PC-3 (cell line): ENCODE measurements at regions not wholly inside any gene's neighbourhood (a gene's known extent, or its start where the extent isn't known, plus 50 kb on each side); places are given as distances from the start of the nearest gene placed in this dataset.
A peak's percentile ranks its signal among the peaks of the same experiment; 100 is the strongest.

Source experiments
- ATAC-seq: fragments of 200-7000 bp; cut with Tn5 transposase; 2 replicates; pipeline ENCODE4 v1.9.1; 2020; ENCODE audit warnings: mild to moderate bottlenecking, moderate library complexity
- BruUV-seq: library from RNA; stranded (reverse); fragments of 400-500 nt; replicated peaks from 2 replicates; lab custom pipeline; 2021; lab: Mats Ljungman, UMichigan
- CTCF ChIA-PET: fragments of 300-600 bp; sonication (Branson Sonifier 250); formaldehyde crosslinking; loops from one replicate; lab custom pipeline; 2022; ENCODE audit warnings: antibody characterized with exemption; lab: Charles Lee
- POLR2A ChIA-PET: fragments of 300-600 bp; sonication (Branson Sonifier 250); formaldehyde crosslinking; loops from one replicate; lab custom pipeline; 2022; ENCODE audit warnings: antibody characterized with exemption; ENCODE audit not compliant: unreplicated experiment; lab: Charles Lee
- DNase-seq: peaks from one replicate; pipeline ENCODE4 v3.0.0-alpha.2; 2015
- H2AFZ ChIP-seq: fragments of 300-600 bp; sonication (generic); 2 replicates; pipeline ENCODE4 v1.6.0; 2016; ENCODE audit warnings: antibody characterized with exemption, low read length
- H3F3A ChIP-seq: fragments of 300-600 bp; sonication (generic); one replicate; pipeline ENCODE4 v1.6.0; 2017; ENCODE audit warnings: antibody characterized with exemption, low read length, control low read depth, mild to moderate bottlenecking; ENCODE audit not compliant: unreplicated experiment
- H3K27ac ChIP-seq: fragments of 300-600 bp; sonication (generic); 2 replicates; pipeline ENCODE4 v1.5.1; 2016; ENCODE audit warnings: mild to moderate bottlenecking, low read length
- H3K27me3 ChIP-seq: fragments of 300-600 bp; sonication (generic); 2 replicates; pipeline ENCODE4 v1.6.1; 2016; ENCODE audit warnings: low read length, mixed read lengths
- H3K36me3 ChIP-seq: fragments of 300-600 bp; sonication (generic); 2 replicates; pipeline ENCODE4 v1.6.1; 2016; ENCODE audit warnings: low read depth, mixed run types, low read length, mixed read lengths
- H3K4me1 ChIP-seq: fragments of 300-600 bp; sonication (generic); 2 replicates; pipeline ENCODE4 v1.5.1; 2016; ENCODE audit warnings: low read length; ENCODE audit not compliant: insufficient read depth
- H3K4me2 ChIP-seq: fragments of 300-600 bp; sonication (generic); 2 replicates; pipeline ENCODE4 v1.6.0; 2016; ENCODE audit warnings: low read length
- H3K4me3 ChIP-seq: fragments of 300-600 bp; sonication (generic); 2 replicates; pipeline ENCODE4 v1.5.1; 2016; ENCODE audit warnings: mild to moderate bottlenecking, low read length, mixed read lengths
- H3K79me2 ChIP-seq: fragments of 300-600 bp; sonication (generic); 2 replicates; pipeline ENCODE4 v1.6.1; 2017; ENCODE audit warnings: low read length, mixed read lengths
- H3K9ac ChIP-seq: fragments of 300-600 bp; sonication (generic); 2 replicates; pipeline ENCODE4 v1.6.0; 2016; ENCODE audit warnings: mild to moderate bottlenecking, low read length
- H3K9me2 ChIP-seq: fragments of 300-600 bp; sonication (generic); replicated peaks from 2 replicates; pipeline ENCODE4 v1.6.1; 2016; ENCODE audit warnings: mixed run types, low read length, mixed read lengths
- H3K9me3 ChIP-seq: fragments of 300-600 bp; sonication (generic); 2 replicates; pipeline ENCODE4 v1.6.1; 2016; ENCODE audit warnings: low read length, mixed read lengths
- H4K20me1 ChIP-seq: fragments of 300-600 bp; sonication (generic); 2 replicates; pipeline ENCODE4 v1.6.1; 2016; ENCODE audit warnings: low read length, mixed read lengths
- EZH2 ChIP-seq: fragments of 300-600 bp; sonication (generic); IDR thresholded peaks from one replicate; pipeline ENCODE4 v1.6.1; 2017; ENCODE audit warnings: antibody characterized with exemption, mild to moderate bottlenecking, low read length; ENCODE audit not compliant: unreplicated experiment
- EZH2phosphoT487 ChIP-seq: fragments of 300-600 bp; sonication (generic); IDR thresholded peaks from 2 replicates; pipeline ENCODE4 v1.6.1; 2018; ENCODE audit warnings: mild to moderate bottlenecking, antibody characterized with exemption, low read length, borderline replicate concordance
- intact Hi-C: fragments of 100-400 bp; cut with micrococcal nuclease; formaldehyde crosslinking; loops from 2 replicates; pipeline ENCODE4 v1.9.0; 2023
- TF ChIP-seq, protein P1 (sequence below): fragments of 300-600 bp; sonication (generic); conservative IDR thresholded peaks from 2 replicates; pipeline ENCODE4 v1.5.1; 2017; ENCODE audit warnings: antibody characterized with exemption, low read depth, mild to moderate bottlenecking, low read length

- Histone ChIP-seq H3K4me3 (no peak overlapping the region), H3K36me3 (no peaks in the 10 kb centered on the region), H3K9ac (no peak overlapping the region), H3K9me2 (no peaks in the 10 kb centered on the region), H3F3A (no peaks in the 10 kb centered on the region), H3K4me2 (no peak overlapping the region), H3K27ac (no peak overlapping the region), H3K4me1 (0 out of 2 replicates have a peak, but pooled peaks cover 10% of the 10 kb centered on the region), H4K20me1 (no peaks in the 10 kb centered on the region), H3K79me2 (no peaks in the 10 kb centered on the region), H3K9me3 (no peaks in the 10 kb centered on the region), H2AFZ (no peak overlapping the region), H3K27me3 (no peaks in the 10 kb centered on the region)
- CTCF ChIA-PET = no interaction called here
- intact Hi-C loops = loop anchor here (2.0 kb wide), 1 partner anchor 85 kb away; no protein-coding TSS in a partner anchor
- TF ChIP-seq EZH2 (no peak), EZH2phosphoT487 (no peak)
- TF ChIP-seq, protein P1, sequence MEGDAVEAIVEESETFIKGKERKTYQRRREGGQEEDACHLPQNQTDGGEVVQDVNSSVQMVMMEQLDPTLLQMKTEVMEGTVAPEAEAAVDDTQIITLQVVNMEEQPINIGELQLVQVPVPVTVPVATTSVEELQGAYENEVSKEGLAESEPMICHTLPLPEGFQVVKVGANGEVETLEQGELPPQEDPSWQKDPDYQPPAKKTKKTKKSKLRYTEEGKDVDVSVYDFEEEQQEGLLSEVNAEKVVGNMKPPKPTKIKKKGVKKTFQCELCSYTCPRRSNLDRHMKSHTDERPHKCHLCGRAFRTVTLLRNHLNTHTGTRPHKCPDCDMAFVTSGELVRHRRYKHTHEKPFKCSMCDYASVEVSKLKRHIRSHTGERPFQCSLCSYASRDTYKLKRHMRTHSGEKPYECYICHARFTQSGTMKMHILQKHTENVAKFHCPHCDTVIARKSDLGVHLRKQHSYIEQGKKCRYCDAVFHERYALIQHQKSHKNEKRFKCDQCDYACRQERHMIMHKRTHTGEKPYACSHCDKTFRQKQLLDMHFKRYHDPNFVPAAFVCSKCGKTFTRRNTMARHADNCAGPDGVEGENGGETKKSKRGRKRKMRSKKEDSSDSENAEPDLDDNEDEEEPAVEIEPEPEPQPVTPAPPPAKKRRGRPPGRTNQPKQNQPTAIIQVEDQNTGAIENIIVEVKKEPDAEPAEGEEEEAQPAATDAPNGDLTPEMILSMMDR = no peak
- POLR2A ChIA-PET = no interaction called here
- ATAC-seq (no peak), DNase-seq (no peak)
- no TSS peak for BruUV-seq
Measured at GRCh38 chr2:51723691-51724090, 691.8 kb upstream of the NRXN1 start.

- intact Hi-C loops = loop anchor here (2.0 kb wide), 1 partner anchor 86 kb away; no protein-coding TSS in a partner anchor
Measured at GRCh38 chr2:51722311-51722710, 690.4 kb upstream of the NRXN1 start.

DNA sequence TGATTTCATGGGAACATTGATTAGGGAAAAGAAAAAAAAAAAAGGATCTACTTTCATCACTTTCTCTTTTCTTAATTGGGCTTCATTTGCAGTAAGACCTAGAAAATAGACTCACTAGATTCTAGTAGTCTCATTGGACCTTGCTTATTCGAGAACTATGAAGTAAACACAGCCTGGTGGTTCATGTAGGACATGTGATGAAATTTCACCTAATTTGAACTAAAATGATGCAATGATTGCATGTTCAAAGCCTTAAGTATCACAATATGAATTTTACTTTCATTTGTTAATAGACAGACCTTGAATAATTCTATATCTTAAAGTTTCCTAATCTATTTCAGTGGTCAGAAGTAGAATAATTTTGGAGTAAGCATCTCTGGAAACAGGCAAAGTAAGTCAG, 688.9 kb upstream of the NRXN1 start:
- ChIA-PET CTCF (interaction anchor here (0.6 kb wide), 1 partner anchor 18 kb away, joined by 6 read pairs; no protein-coding TSS in a partner anchor), POLR2A (no interaction called here)
- no peaks in the 10 kb centered on the region for H3K9me3 ChIP-seq
- H3K27me3 ChIP-seq = no peaks in the 10 kb centered on the region
- ATAC-seq = no peak
- H3K9ac ChIP-seq = no peak overlapping the region
- H3F3A ChIP-seq = peaks cover 5% of the 10 kb centered on the region
- H4K20me1 ChIP-seq = no peaks in the 10 kb centered on the region
- no peaks in the 10 kb centered on the region for H3K9me2 ChIP-seq
- intact Hi-C loops = no loop called here
- peaks cover 24% of the 10 kb centered on the region for H3K4me1 ChIP-seq
- H3K36me3 ChIP-seq = no peaks in the 10 kb centered on the region
- no peak overlapping the region for H3K4me2 ChIP-seq
- DNase-seq = no peak
- TF ChIP-seq, protein P1 = no peak
- TF ChIP-seq EZH2phosphoT487 (no peak), EZH2 (no peak)
- no peak overlapping the region for H2AFZ ChIP-seq
- no peak overlapping the region for H3K4me3 ChIP-seq
- H3K27ac ChIP-seq = no peak overlapping the region
- BruUV-seq = no TSS peak
- no peaks in the 10 kb centered on the region for H3K79me2 ChIP-seq

More at GRCh38 chr2:51722311-51722710, 690.4 kb upstream of the NRXN1 start:
- Histone ChIP-seq H3K9ac (no peak overlapping the region), H3F3A (no peaks in the 10 kb centered on the region), H3K4me2 (no peak overlapping the region), H3K79me2 (no peaks in the 10 kb centered on the region), H3K36me3 (no peaks in the 10 kb centered on the region), H4K20me1 (no peaks in the 10 kb centered on the region), H3K4me3 (no peak overlapping the region), H3K9me3 (no peaks in the 10 kb centered on the region), H3K4me1 (peaks cover 16% of the 10 kb centered on the region; the same call in 1 of the 2 replicates), H3K27me3 (no peaks in the 10 kb centered on the region), H3K27ac (0 out of 2 replicates have a peak overlapping the region, but pooled peaks have one; percentile 5), H2AFZ (no peak overlapping the region), H3K9me2 (no peaks in the 10 kb centered on the region)
- ATAC-seq = peak; percentile 60
- DNase-seq = peak; percentile 58
- no TSS peak for BruUV-seq
- CTCF ChIA-PET = no interaction called here
- no peak for TF ChIP-seq EZH2phosphoT487
- POLR2A ChIA-PET = no interaction called here
